LHCN-M2 (cell line): ENCODE measurements at regions not wholly inside any gene's neighbourhood (a gene's known extent, or its start where the extent isn't known, plus 50 kb on each side); places are given as distances from the start of the nearest gene placed in this dataset.

Experiments
- DNase-seq: peaks from one replicate; pipeline ENCODE4 v3.0.0-alpha.2; 2012; ENCODE audit warnings: low read depth

DNA sequence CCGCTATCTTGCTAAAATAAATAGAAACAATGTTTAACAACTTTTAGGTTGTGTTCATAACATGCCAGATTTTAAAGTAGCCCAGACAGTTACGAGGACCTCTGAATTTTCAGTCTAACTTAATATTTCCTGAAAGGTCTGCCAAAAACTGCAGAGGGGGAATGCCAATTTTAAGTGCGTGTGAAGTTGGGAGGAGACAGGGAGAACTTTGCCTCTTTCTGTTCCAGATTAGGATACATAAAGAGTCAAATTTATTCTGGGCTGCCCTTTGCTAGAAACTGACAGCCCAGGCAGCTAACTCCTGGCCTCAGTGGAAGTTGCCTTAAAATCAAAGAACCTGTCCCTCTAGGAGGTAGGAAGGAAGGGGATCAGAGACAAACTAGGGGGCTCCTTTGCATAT, 52.3 kb upstream of the PIP4K2A start:
- DNase-seq: no peak

DNA sequence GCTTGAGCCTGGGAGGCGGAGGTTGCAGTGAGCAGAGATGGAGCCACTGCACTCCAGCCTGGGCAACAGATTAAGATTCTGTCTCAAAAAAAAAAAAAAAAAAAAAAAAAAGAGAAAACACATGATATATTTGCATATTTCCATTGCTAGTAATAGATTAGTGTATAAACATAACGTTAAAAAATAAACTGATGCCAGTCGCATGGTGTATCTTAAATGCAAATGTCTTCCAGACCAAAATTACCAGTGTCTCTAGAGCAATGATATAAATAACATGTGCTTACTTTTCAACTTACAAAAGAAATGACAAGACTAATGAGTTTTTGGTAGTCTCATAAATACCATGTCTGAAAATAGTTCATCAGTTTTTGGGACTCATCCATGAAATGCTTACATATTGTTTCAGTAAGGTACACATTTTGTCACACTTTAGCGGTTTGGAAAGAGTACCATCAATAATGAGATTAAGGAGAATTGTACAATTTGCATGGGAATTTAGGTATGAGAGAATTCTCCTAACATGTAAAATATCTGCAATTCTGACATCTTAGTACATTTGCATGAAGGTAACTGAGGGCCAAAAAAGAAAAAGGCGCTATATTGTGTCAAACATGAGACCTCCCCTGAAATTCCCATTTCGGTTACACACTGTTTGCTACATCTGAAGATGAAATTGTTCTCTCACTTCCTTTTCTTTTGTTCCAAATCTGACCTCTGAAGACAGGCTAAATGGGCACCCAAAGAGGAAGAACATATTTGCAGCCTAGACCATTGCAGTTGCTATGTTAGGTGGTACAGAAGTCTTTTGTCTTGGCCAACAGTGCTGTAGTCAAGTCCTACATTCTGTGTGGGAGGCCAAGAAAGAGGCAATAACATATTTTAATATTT, 51.5 kb upstream of the PIP4K2A start:
- DNase-seq: no peak

- no peak for DNase-seq
These were observed 50.3 kb upstream of the PIP4K2A start for GRCh38 chr10:22764639-22765038.
